Hippocampal formation (tissue), 2 donors: ENCODE measurements at regions not wholly inside any gene's neighbourhood (a gene's known extent, or its start where the extent isn't known, plus 50 kb on each side); places are given as distances from the start of the nearest gene placed in this dataset.
"Not testable (repeated sequence)": the region's sequence is repeated elsewhere in the genome, so short reads cannot be mapped to it uniquely, and the experiment has no call there.

Experiments
- DNase-seq, 2 donors: peaks; one replicate each; lab custom pipeline; 2025; lab: John Stamatoyannopoulos, UW

- no peak for DNase-seq
Measured at GRCh38 chr5:28404363-28405071, 1366.1 kb upstream of the CDH9 start.

GRCh38 chr5:28403846-28404245 lies 1365.5 kb upstream of the CDH9 start:
- no peak for DNase-seq

- no peak for DNase-seq
Measured at GRCh38 chr5:28402590-28403301, 1364.4 kb upstream of the CDH9 start.

GRCh38 chr5:28400076-28400475 lies 1361.7 kb upstream of the CDH9 start:
- DNase-seq = no peak

- DNase-seq = no peak
Measured at GRCh38 chr5:28399211-28399610, 1360.8 kb upstream of the CDH9 start.

- DNase-seq = no peak
Measured at GRCh38 chr5:28398185-28398584, 1359.8 kb upstream of the CDH9 start.

GRCh38 chr5:28397502-28397941 lies 1359.1 kb upstream of the CDH9 start:
- no peak for DNase-seq

- no peak for DNase-seq
Measured at GRCh38 chr5:28391277-28391676, 1352.9 kb upstream of the CDH9 start.

- DNase-seq = no peak
Measured at GRCh38 chr5:28390341-28390740, 1352.0 kb upstream of the CDH9 start.

- DNase-seq = not testable (repeated sequence)
Measured at GRCh38 chr5:28389727-28390126, 1351.3 kb upstream of the CDH9 start.

- DNase-seq = no peak
Measured at GRCh38 chr5:28388428-28388827, 1350.0 kb upstream of the CDH9 start.

GRCh38 chr5:28386712-28387111 lies 1348.3 kb upstream of the CDH9 start:
- no peak for DNase-seq

- DNase-seq = no peak
Measured at GRCh38 chr5:28380167-28380566, 1341.8 kb upstream of the CDH9 start.

GRCh38 chr5:28374492-28374967 lies 1336.1 kb upstream of the CDH9 start:
- DNase-seq = no peak

- no peak for DNase-seq
Measured at GRCh38 chr5:28370896-28371295, 1332.5 kb upstream of the CDH9 start.

- DNase-seq = no peak
Measured at GRCh38 chr5:28369418-28369817, 1331.0 kb upstream of the CDH9 start.

GRCh38 chr5:28355831-28356230 lies 1317.4 kb upstream of the CDH9 start:
- DNase-seq = no peak

- DNase-seq = no peak
Measured at GRCh38 chr5:28346696-28347095, 1308.3 kb upstream of the CDH9 start.

- no peak for DNase-seq
Measured at GRCh38 chr5:28344836-28345433, 1306.5 kb upstream of the CDH9 start.

- no peak for DNase-seq
Measured at GRCh38 chr5:28329176-28329575, 1290.8 kb upstream of the CDH9 start.

- no peak for DNase-seq
Measured at GRCh38 chr5:28328681-28329080, 1290.3 kb upstream of the CDH9 start.

- no peak for DNase-seq
Measured at GRCh38 chr5:28324174-28324573, 1285.8 kb upstream of the CDH9 start.

GRCh38 chr5:28313953-28314352 lies 1275.6 kb upstream of the CDH9 start:
- DNase-seq = no peak
